OCI-LY1 (cell line): ENCODE measurements at regions not wholly inside any gene's neighbourhood (a gene's known extent, or its start where the extent isn't known, plus 50 kb on each side); places are given as distances from the start of the nearest gene placed in this dataset.

Experiments
- H2AFZ ChIP-seq: fragments of 200-600 bp; sonication (generic), shearing (Covaris generic); 2 replicates; pipeline ENCODE4 v1.6.0; 2014; ENCODE audit warnings: antibody characterized with exemption, mild to moderate bottlenecking, low read length
- H3F3A ChIP-seq: fragments of 200-600 bp; sonication (generic), shearing (Covaris generic); 2 replicates; pipeline ENCODE4 v1.6.0; 2014; ENCODE audit warnings: mild to moderate bottlenecking, antibody characterized with exemption, low read length, moderate library complexity; ENCODE audit not compliant: insufficient read depth
- H3K27ac ChIP-seq: fragments of 200-600 bp; sonication (generic); 2 replicates; pipeline ENCODE4 v1.5.1; 2014; ENCODE audit warnings: low read length, mixed run types, mild to moderate bottlenecking, low read depth; ENCODE audit not compliant: poor library complexity, severe bottlenecking
- H3K27me3 ChIP-seq: fragments of 200-600 bp; sonication (generic); 2 replicates; pipeline ENCODE4 v1.6.0; 2014; ENCODE audit warnings: antibody characterized with exemption, mild to moderate bottlenecking, low read length, moderate library complexity; ENCODE audit not compliant: insufficient read depth
- H3K36me3 ChIP-seq: fragments of 200-600 bp; sonication (generic); 2 replicates; pipeline ENCODE4 v1.6.1; 2014; ENCODE audit warnings: mild to moderate bottlenecking, antibody characterized with exemption, low read length, moderate library complexity, mixed read lengths; ENCODE audit not compliant: insufficient read depth
- H3K4me1 ChIP-seq: fragments of 200-600 bp; sonication (generic); 2 replicates; pipeline ENCODE4 v1.5.1; 2014; ENCODE audit warnings: mild to moderate bottlenecking, low read length, moderate library complexity; ENCODE audit not compliant: insufficient read depth, severe bottlenecking
- H3K4me2 ChIP-seq: fragments of 200-600 bp; sonication (generic), shearing (Covaris generic); 2 replicates; pipeline ENCODE4 v1.6.1; 2014; ENCODE audit warnings: low read length
- H3K4me3 ChIP-seq: fragments of 200-600 bp; sonication (generic); 2 replicates; pipeline ENCODE4 v1.5.1; 2014; ENCODE audit warnings: low read length, low read depth, mild to moderate bottlenecking, mixed read lengths; ENCODE audit not compliant: poor library complexity, severe bottlenecking
- H3K79me2 ChIP-seq: fragments of 200-600 bp; shearing (Covaris generic); 2 replicates; pipeline ENCODE4 v1.6.1; 2016; ENCODE audit warnings: mixed run types, low read length, mixed read lengths; ENCODE audit not compliant: insufficient read depth
- H3K9ac ChIP-seq: fragments of 200-600 bp; sonication (generic), shearing (Covaris generic); 2 replicates; pipeline ENCODE4 v1.6.1; 2014; ENCODE audit warnings: mild to moderate bottlenecking, low read length, mixed read lengths
- H3K9me2 ChIP-seq: fragments of 200-600 bp; sonication (generic), shearing (Covaris generic); 2 replicates; pipeline ENCODE4 v1.6.1; 2014; ENCODE audit warnings: low read depth, mild to moderate bottlenecking, low read length, mixed read lengths
- H3K9me3 ChIP-seq: fragments of 200-600 bp; shearing (Covaris generic); 2 replicates; pipeline ENCODE4 v1.6.1; 2014; ENCODE audit warnings: low read length, mixed read lengths
- H4K20me1 ChIP-seq: fragments of 200-600 bp; sonication (generic), shearing (Covaris generic); 2 replicates; pipeline ENCODE4 v1.6.0; 2016; ENCODE audit warnings: mild to moderate bottlenecking, low read length; ENCODE audit not compliant: insufficient read depth
- EZH2 ChIP-seq: fragments of 200-600 bp; sonication (generic), shearing (Covaris generic); IDR thresholded peaks from 2 replicates; pipeline ENCODE4 v1.8.0; 2017; ENCODE audit warnings: borderline replicate concordance, mixed run types, mild to moderate bottlenecking, antibody characterized with exemption, low read length, moderate library complexity, mixed read lengths
- TF ChIP-seq, protein P1 (sequence below): fragments of 200-600 bp; sonication (generic), shearing (Covaris generic); IDR thresholded peaks from 2 replicates; pipeline ENCODE4 v1.5.1; 2017; ENCODE audit warnings: mild to moderate bottlenecking, antibody characterized with exemption, low read length, moderate library complexity, mixed read lengths

DNA sequence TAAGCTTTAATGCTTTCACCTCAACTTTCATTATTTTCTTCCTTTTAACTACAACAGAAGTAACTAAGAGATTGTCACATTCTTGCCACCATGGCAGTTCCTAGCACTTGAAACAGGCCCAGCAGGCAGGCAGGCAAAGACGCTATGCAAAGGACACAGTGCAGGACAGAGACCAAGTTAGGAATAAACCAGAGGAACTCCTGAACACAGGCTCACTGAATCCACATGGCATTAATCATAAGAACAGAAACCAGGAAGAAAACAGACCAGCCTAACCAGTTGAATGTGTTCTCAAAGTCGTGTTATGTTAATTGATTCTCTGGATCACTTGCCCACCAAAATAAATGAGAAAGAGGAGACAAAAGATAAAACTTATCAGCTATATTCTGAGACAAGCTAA is 397.6 kb downstream of the TBL1XR1 start:
- no peaks in the 10 kb centered on the region for H3K79me2 ChIP-seq
- TF ChIP-seq, protein P1, sequence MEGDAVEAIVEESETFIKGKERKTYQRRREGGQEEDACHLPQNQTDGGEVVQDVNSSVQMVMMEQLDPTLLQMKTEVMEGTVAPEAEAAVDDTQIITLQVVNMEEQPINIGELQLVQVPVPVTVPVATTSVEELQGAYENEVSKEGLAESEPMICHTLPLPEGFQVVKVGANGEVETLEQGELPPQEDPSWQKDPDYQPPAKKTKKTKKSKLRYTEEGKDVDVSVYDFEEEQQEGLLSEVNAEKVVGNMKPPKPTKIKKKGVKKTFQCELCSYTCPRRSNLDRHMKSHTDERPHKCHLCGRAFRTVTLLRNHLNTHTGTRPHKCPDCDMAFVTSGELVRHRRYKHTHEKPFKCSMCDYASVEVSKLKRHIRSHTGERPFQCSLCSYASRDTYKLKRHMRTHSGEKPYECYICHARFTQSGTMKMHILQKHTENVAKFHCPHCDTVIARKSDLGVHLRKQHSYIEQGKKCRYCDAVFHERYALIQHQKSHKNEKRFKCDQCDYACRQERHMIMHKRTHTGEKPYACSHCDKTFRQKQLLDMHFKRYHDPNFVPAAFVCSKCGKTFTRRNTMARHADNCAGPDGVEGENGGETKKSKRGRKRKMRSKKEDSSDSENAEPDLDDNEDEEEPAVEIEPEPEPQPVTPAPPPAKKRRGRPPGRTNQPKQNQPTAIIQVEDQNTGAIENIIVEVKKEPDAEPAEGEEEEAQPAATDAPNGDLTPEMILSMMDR: no peak
- no peak for TF ChIP-seq EZH2
- H3K9me3 ChIP-seq: no peaks in the 10 kb centered on the region
- no peak overlapping the region for H3K9ac ChIP-seq
- H3K27ac ChIP-seq: no peak overlapping the region
- no peaks in the 10 kb centered on the region for H3F3A ChIP-seq
- no peaks in the 10 kb centered on the region for H3K4me1 ChIP-seq
- H3K27me3 ChIP-seq: no peaks in the 10 kb centered on the region
- H3K4me2 ChIP-seq: no peak overlapping the region
- H2AFZ ChIP-seq: no peak overlapping the region
- H4K20me1 ChIP-seq: no peaks in the 10 kb centered on the region
- H3K36me3 ChIP-seq: no peaks in the 10 kb centered on the region
- H3K4me3 ChIP-seq: no peak overlapping the region
- H3K9me2 ChIP-seq: no peaks in the 10 kb centered on the region

DNA sequence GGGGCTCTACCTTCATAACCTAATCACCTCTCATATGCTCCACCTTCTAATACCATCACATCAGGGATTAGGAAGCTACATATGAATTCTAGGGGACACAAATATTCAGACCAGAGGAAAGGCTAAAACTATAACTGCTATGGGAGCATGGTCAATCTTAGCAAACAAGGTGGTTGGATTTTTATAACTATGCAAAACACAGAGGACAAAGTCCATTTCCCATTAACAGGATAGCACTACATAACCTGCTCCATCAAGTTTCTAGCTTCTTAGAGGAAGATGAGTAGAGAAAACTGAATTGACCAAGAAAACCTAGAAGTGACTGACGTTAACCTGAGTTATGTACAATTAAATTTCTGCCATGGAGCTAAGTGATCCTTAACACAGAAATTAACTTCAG is 398.6 kb downstream of the TBL1XR1 start:
- Histone ChIP-seq H3K9ac (no peak overlapping the region), H3K9me3 (no peaks in the 10 kb centered on the region), H4K20me1 (no peaks in the 10 kb centered on the region), H3K4me3 (no peak overlapping the region), H3K27me3 (no peaks in the 10 kb centered on the region), H3K27ac (no peak overlapping the region), H3K9me2 (no peaks in the 10 kb centered on the region), H3K4me2 (no peak overlapping the region), H3F3A (no peaks in the 10 kb centered on the region), H2AFZ (no peak overlapping the region), H3K4me1 (no peaks in the 10 kb centered on the region), H3K79me2 (no peaks in the 10 kb centered on the region), H3K36me3 (no peaks in the 10 kb centered on the region)
- TF ChIP-seq EZH2: no peak
- TF ChIP-seq, protein P1: no peak

DNA sequence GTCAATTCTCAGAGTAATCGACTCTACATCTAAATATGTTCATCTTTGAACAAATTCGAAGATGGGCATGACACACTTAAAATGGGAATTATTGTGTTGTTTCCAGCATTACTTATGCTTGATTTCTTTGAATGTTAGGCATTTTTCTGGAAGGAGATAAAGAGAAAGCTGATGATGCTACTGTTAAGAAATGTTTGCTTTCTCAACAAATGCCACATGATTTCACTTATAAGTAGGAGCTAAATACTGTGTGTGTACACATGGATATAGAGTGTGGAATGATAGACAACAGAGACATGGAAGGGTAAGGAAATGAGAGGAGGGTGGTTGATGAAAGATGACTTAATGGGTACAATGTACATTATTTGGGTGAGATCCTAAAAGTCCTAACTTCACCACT is 400.9 kb downstream of the TBL1XR1 start:
- H3K9me3 ChIP-seq: no peaks in the 10 kb centered on the region
- H3K79me2 ChIP-seq: no peaks in the 10 kb centered on the region
- no peaks in the 10 kb centered on the region for H3F3A ChIP-seq
- no peak overlapping the region for H3K4me2 ChIP-seq
- H3K27me3 ChIP-seq: no peaks in the 10 kb centered on the region
- no peaks in the 10 kb centered on the region for H3K4me1 ChIP-seq
- no peaks in the 10 kb centered on the region for H4K20me1 ChIP-seq
- no peaks in the 10 kb centered on the region for H3K9me2 ChIP-seq
- no peak overlapping the region for H3K4me3 ChIP-seq
- H3K9ac ChIP-seq: no peak overlapping the region
- no peak for TF ChIP-seq EZH2
- TF ChIP-seq, protein P1: no peak
- H3K36me3 ChIP-seq: no peaks in the 10 kb centered on the region
- no peak overlapping the region for H3K27ac ChIP-seq
- no peak overlapping the region for H2AFZ ChIP-seq
